MCF 10A (cell line): ENCODE measurements at regions not wholly inside any gene's neighbourhood (a gene's known extent, or its start where the extent isn't known, plus 50 kb on each side); places are given as distances from the start of the nearest gene placed in this dataset.

Experiments used
- BruUV-seq: library from RNA; stranded (reverse); fragments of 400-500 nt; replicated peaks from 2 replicates; lab custom pipeline; 2021; lab: Mats Ljungman, UMichigan
- CTCF ChIA-PET: fragments of 300-600 bp; sonication (Branson Sonifier 250); formaldehyde crosslinking; extraction: SDS; loops from one replicate; lab custom pipeline; 2021; ENCODE audit warnings: antibody characterized with exemption, inconsistent platforms; lab: Yijun Ruan, JAX
- POLR2A ChIA-PET: fragments of 300-600, 350-650 bp; sonication (Branson Sonifier 250); formaldehyde crosslinking; extraction: SDS; loops from one replicate; lab custom pipeline; 2020; ENCODE audit warnings: antibody characterized with exemption, inconsistent platforms; lab: Yijun Ruan, JAX
- DNase-seq: peaks from one replicate; pipeline ENCODE4 v3.0.0-alpha.2; 2018; ENCODE audit not compliant: unreplicated experiment
- H3K27ac Mint-ChIP-seq: one replicate; pipeline ENCODE4 v1.8.0; 2022; ENCODE audit warnings: mild to moderate bottlenecking, low read depth, mixed read lengths; ENCODE audit not compliant: unreplicated experiment
- H3K27me3 Mint-ChIP-seq: one replicate; pipeline ENCODE4 v1.8.0; 2022; ENCODE audit warnings: mixed read lengths; ENCODE audit not compliant: insufficient read depth, unreplicated experiment
- H3K36me3 Mint-ChIP-seq: one replicate; pipeline ENCODE4 v1.8.0; 2022; ENCODE audit warnings: mild to moderate bottlenecking, moderate library complexity, mixed read lengths; ENCODE audit not compliant: insufficient read depth, unreplicated experiment
- H3K4me1 Mint-ChIP-seq: one replicate; pipeline ENCODE4 v1.8.0; 2022; ENCODE audit warnings: mixed read lengths; ENCODE audit not compliant: insufficient read depth, unreplicated experiment
- H3K4me3 Mint-ChIP-seq: one replicate; pipeline ENCODE4 v1.8.0; 2022; ENCODE audit warnings: mild to moderate bottlenecking, moderate library complexity, mixed read lengths; ENCODE audit not compliant: unreplicated experiment
- H3K9me3 Mint-ChIP-seq: one replicate; pipeline ENCODE4 v1.8.0; 2022; ENCODE audit warnings: mixed read lengths; ENCODE audit not compliant: unreplicated experiment
- intact Hi-C: fragments of 100-400 bp; cut with micrococcal nuclease; formaldehyde crosslinking; loops from 2 replicates; pipeline ENCODE4 v1.14.1; 2022
- TF ChIP-seq, protein P1 (sequence below): fragments of 200-600 bp; IDR thresholded peaks from one replicate; pipeline ENCODE4 v1.8.0; 2022; ENCODE audit warnings: antibody characterized with exemption, mild to moderate bottlenecking; ENCODE audit not compliant: unreplicated experiment

DNA sequence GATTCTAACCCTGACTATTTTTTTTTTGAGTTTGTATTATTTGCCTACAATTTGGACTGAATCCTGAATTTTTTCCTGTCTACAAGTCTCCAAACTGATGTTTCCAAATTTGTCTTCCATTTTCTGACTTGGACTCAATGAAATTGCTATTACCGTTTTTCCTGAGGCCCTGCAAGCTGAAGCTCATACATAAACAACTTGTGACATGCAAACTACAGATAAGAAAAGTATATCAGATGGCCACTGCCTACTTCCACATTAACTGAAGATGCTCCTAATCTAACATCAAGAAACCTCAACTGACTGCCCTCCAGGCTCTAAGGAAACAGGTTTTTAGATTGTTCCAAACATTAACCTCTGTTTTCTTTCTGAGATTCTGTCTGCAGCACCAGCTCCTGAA, 51.1 kb upstream of the KLHDC7A start:
- Mint-ChIP-seq H3K9me3 (no peaks in the 10 kb centered on the region), H3K36me3 (no peaks in the 10 kb centered on the region), H3K4me3 (no peak overlapping the region), H3K27me3 (no peaks in the 10 kb centered on the region), H3K4me1 (no peaks in the 10 kb centered on the region), H3K27ac (no peak overlapping the region)
- CTCF ChIA-PET: interaction anchor here (0.8 kb wide), 1 partner anchor 250 kb away, joined by 3 read pairs; no protein-coding TSS in a partner anchor
- TF ChIP-seq, protein P1, sequence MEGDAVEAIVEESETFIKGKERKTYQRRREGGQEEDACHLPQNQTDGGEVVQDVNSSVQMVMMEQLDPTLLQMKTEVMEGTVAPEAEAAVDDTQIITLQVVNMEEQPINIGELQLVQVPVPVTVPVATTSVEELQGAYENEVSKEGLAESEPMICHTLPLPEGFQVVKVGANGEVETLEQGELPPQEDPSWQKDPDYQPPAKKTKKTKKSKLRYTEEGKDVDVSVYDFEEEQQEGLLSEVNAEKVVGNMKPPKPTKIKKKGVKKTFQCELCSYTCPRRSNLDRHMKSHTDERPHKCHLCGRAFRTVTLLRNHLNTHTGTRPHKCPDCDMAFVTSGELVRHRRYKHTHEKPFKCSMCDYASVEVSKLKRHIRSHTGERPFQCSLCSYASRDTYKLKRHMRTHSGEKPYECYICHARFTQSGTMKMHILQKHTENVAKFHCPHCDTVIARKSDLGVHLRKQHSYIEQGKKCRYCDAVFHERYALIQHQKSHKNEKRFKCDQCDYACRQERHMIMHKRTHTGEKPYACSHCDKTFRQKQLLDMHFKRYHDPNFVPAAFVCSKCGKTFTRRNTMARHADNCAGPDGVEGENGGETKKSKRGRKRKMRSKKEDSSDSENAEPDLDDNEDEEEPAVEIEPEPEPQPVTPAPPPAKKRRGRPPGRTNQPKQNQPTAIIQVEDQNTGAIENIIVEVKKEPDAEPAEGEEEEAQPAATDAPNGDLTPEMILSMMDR: no peak
- no TSS peak for BruUV-seq
- no peak for DNase-seq
- intact Hi-C loops: no loop called here
- POLR2A ChIA-PET: no interaction called here
